Left ventricle myocardium superior (tissue), 1 donor: ENCODE measurements at regions not wholly inside any gene's neighbourhood (a gene's known extent, or its start where the extent isn't known, plus 50 kb on each side); places are given as distances from the start of the nearest gene placed in this dataset.
"Not testable (repeated sequence)": the region's sequence is repeated elsewhere in the genome, so short reads cannot be mapped to it uniquely, and the experiment has no call there.

Experiments
- ATAC-seq: fragments of 200-7000 bp; cut with Tn5 transposase; one replicate; pipeline ENCODE4 v1.9.1; 2020; ENCODE audit warnings: mild to moderate bottlenecking, moderate library complexity
- DNase-seq: peaks from one replicate; pipeline ENCODE4 v3.0.0-alpha.2; 2020
- intact Hi-C: fragments of 100-400 bp; cut with micrococcal nuclease; formaldehyde crosslinking; loops from one replicate; pipeline ENCODE4 v1.11.0; 2022
- donor health status: DM: no; HTN: yes; CAD: no; lungs with severe emphysema.

DNA sequence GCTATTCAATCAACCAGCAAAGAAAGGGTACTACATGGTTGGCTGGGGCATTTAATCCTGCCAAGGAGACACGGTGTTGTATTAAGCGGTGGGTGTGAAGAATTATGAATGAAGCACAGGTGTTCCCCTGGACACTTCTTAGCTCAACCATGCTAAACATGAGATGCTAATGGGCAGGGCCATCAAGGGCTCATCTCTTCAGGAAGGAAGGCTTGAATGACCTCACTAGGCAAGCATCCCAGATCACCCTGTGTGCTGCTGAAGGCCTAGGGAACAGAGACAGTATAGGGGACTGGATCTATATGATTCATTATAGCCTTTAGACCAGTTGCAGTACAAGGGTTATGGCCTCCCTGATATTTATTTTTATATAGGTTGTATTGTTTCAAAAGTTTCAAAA is 221.3 kb upstream of the SLCO3A1 start:
- no peak for DNase-seq
- intact Hi-C loops: no loop called here
- no peak for ATAC-seq

DNA sequence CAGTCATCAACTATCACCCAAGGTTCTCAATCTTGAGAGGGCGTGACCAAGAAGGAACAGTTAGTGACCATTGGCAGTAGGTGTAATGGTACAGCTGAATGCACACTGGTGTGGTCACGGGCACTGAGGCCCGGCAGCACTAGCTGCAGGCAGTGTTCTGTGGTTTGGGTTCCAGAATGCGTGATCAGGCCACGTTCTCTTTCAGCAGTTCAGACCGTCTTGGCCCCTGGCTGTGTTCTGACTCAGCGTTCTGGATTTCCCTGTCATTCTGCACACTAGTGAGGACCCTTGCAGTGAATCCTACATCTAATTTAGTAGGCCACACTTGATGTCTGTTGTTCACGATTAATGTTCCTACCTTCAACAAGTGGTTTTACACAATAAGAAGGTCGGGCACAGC is 220.5 kb upstream of the SLCO3A1 start:
- ATAC-seq: no peak
- no peak for DNase-seq
- intact Hi-C loops: no loop called here

DNA sequence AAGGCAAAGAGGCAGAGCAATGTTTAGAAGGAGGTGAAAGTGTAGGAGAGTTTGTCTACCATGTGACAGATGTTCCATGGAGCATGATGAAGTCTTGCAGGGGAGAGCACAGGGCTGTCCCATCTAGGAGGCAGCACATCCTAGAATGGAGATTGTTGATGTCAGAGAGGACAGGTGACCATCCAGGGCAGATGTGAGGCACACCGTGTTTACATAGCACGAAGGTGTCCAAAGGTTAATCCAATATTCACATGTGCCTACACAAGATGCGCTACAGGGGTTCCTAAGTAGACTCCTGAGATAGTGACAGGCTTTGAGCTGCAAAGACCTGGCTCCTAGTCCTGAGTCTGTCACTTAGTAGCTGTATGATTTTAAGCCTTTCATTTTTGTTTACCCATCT is 219.3 kb upstream of the SLCO3A1 start:
- intact Hi-C loops: no loop called here
- ATAC-seq (no peak), DNase-seq (no peak)

DNA sequence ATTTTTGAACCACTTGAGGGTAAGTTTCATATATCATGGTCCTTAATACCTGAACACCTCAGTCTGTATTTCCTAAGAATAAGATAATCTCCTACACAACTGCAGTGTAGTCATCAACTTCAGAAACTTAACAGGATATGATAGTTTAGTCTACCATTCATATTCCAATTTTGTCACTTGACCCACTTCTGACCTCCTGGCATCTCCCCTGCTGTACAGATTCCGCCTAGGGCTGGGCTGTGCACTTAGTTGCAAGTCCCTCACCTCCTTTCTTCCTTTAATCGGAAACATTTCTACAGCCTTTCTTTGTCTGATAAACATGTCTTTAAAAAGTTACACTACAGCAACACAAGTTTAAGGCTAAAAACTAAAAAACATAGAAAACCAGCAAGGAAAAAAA is 218.4 kb upstream of the SLCO3A1 start:
- no peak for ATAC-seq

DNA sequence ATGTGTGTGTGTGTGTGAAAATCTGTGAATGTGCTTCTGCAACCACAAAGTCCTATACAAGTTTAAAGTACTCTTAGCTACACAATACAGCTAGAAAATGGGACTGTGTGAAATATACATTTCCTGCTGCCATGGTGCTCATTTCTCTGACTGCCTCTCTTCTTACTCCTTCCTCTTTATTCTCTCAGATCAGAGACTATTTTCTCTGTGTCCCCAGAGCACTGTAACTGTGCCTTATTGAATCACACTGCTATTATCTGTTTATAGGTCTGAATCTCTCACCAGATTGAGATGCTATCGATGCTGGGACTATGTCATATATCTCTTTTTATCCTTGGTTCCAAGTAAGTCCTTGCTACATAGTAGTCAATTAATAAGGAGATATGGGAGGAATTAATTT is 217.9 kb upstream of the SLCO3A1 start:
- no peak for ATAC-seq
- DNase-seq: no peak
- intact Hi-C loops: no loop called here

More for the DNA sequence above, 218.4 kb upstream of the SLCO3A1 start:
- no peak for DNase-seq
- intact Hi-C loops: no loop called here

DNA sequence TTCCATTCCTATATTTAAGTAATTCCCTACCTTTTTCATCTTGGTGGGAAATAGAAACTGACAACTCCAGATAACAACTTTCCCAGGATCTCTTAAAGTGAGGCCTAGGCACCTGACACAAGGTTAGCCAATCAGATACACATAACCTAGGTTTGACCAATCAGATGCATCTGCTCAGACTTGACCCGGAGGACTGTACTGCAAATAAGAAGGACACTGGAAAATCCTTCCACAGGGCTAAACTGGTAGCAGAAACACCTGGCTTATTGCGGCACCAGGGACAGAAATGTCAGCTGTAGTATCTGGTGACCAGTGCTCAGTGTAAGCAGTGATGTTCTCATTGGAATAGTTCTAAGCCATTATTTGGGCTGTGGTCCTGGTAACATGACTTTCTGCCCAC is 204.5 kb upstream of the SLCO3A1 start:
- DNase-seq: no peak
- ATAC-seq: no peak
- intact Hi-C loops: no loop called here

DNA sequence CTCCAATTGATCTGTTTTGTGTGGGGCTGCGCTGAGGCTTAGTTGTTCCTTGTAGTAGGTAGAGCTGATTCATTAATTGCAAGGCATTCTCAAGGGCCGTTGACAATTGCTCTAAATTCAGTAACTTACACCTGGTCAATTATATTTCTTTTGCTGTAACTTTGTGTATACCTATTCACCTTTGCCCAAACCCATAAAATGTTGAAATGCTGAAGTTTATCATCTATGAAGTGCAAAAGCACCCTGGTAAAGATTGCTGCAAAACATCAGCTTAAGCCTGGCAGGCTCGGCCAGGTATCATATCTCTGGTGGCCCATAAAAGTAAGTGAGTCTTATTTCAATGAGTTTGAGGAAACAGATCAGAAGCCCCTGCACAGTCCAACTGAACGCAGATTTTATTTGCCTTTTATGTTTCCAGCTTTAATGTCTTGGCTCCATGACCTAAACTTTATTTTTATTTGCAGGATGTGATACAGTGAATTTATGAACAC is 203.6 kb upstream of the SLCO3A1 start:
- DNase-seq (no peak), ATAC-seq (no peak)
- intact Hi-C loops: no loop called here

DNA sequence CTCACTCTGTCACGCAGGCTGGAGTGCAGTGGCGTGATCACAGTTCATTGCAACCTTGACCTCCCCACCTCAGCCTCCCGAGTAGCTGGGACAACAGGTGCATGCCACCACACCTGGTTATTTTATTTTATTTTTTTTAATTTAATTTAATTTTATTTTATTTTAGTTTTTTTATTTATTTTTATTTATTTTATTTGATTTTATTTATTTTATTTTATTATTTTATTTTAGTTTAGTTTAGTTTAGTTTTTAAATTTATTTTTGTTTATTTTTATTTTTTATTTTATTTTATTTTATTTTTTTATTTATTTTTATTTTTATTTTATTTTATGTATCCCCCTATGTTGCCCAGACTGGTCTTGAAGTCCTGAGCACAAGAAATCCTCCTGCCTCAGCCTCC is 202.3 kb upstream of the SLCO3A1 start:
- intact Hi-C loops: no loop called here

DNA sequence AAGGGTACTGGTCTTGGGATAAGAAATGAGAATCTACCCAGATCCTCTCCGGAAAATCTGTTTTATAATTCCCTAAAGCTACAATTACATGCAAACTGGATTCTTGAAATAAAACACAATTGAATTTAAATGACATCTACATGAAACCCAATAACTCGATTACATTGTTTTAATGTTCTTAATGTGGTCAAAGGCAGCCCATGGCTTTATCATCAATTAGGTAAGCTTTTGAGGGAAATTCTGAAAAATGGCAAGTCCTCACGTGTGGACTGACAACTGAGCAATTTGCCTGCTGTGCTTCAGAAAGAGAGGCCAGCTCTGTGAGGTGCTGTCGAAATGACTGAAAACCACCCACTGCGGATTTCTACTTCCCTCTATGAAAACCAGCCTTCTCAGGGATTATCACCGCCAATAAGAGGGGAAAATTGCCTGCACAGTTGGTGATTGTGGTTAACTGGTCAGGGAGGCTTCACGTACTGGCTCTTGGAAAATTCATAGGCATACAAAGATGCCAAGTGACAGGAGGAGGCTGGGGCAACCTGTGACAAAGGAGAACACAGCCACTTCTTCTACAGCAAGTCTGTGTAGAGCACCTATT is 200.8 kb upstream of the SLCO3A1 start:
- intact Hi-C loops: no loop called here
- DNase-seq: no peak
- no peak for ATAC-seq

More for the DNA sequence above, 202.3 kb upstream of the SLCO3A1 start:
- DNase-seq: no peak
- no peak for ATAC-seq

DNA sequence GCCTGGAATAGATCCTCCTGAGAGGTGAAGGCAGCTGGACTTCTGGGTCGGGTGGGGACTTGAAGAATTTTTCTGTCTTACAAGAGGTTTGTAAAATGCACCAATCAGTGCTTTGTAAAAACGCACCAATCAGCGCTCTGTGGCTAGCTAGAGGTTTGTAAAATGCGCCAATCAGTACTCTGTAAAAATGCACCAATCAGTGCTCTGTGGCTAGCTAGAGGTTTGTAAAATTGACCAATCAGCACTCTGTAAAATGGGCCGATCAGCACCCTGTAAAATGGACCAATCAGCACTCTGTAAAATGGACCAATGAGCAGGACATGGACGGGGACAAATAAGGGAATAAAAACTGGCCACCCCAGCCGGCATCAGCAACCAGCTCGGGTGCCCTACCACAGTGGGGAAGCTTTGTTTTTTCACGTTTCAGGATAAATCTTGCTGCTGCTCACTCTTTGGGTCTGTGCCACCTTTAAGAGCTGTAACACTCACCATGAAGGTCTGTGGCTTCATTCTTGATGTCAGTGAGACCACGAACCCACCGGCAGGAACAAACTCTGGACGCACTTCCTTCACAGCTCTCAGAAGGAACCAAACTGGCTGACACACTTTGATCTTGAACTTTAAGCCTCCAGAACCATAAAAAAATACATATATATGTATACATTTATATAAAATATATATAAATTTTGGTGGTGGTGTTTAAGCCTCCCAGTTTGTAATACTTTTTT is 197.8 kb upstream of the SLCO3A1 start:
- DNase-seq, ATAC-seq, intact Hi-C loops: not testable (repeated sequence)

DNA sequence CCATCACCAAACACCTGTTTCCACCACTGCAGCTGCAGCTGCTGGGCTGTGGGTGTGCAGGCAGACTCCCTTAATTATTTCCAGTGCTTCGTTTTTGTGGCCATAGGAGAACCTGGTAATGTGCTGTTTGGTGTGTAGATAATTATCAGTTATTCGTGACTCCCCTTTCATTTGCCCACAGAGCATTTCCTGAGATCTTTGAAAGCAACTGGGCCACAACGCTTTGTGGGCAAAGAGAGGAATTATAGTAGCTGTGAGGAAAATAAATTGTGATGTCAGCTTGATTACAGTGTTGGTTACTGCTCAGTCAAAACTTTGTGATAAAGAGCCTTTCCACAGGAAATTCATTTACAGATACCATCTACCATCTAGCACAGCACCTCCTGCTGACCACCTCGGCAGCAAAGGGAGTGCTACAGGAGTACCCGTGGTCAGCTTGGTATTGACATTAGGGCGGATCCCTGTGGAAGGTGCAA is 193.3 kb upstream of the SLCO3A1 start:
- intact Hi-C loops: no loop called here
- ATAC-seq: no peak

DNA sequence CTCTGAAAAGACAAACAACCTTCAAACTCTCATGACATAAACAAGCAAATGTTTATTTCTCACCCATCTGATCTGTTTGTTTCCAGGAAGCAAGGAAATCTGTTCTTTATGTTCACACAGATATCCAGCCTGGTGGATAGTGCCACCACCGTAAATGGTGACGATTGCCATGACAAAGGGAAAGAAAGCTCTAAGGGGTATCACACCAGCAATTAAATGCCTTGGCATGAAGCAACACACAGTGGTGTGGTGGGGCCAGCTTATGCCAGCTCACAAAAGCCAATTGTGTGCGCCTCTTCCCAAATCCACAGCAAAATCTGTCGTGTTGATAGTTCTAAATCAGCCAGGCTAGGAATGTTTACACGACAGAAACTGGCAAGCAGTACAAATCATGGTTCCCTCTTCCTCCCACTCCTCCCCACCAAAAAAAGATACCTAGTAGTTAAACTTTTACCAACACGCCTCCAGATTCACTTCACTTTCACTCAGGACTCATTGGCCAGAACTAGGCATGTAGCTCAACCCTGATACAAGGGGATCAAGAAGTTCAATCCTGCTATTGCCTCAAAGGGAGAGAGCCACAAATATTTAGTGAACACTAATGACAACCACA is 189.2 kb upstream of the SLCO3A1 start:
- intact Hi-C loops: no loop called here
- ATAC-seq (no peak), DNase-seq (no peak)

More for the DNA sequence above, 193.3 kb upstream of the SLCO3A1 start:
- no peak for DNase-seq

DNA sequence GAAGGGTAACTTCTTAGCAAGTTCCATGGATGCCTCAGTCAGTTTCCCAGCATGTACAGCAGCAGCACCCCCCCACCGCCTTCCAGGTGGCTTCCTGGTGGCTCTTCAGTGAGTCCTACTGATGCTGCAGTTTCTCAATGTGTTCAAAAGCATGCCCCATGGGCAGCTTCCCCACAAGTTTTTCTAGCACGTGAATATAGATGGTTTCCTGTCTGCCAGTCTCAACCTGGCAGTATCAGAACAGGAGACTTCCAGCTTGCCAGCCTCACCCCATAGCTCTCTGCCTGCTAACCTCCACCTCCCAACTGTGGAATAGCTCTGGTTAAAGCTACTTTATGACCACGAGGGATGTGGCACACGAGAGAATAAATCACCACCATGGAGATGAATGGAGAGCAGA is 188.3 kb upstream of the SLCO3A1 start:
- intact Hi-C loops: no loop called here
- DNase-seq (no peak), ATAC-seq (no peak)

DNA sequence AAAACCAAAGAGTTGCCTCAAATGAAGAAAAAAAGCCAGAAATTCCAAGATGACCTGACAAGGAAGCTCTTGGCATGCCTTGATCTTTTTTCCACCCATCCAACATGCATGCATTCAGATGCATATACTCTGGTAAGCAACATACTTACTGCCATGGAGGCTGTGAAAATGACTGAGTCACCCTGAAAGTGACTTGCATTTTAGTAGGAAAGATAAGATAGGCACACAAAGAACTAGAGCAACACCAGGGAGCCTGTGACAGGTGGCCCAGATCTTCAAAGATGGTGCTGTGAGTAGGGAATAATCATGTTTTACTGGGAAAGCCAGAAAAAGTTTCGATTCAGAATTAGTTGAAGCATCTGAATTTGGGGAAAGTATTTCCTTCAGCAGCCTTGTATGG is 185.1 kb upstream of the SLCO3A1 start:
- DNase-seq (no peak), ATAC-seq (no peak)
- intact Hi-C loops: no loop called here

DNA sequence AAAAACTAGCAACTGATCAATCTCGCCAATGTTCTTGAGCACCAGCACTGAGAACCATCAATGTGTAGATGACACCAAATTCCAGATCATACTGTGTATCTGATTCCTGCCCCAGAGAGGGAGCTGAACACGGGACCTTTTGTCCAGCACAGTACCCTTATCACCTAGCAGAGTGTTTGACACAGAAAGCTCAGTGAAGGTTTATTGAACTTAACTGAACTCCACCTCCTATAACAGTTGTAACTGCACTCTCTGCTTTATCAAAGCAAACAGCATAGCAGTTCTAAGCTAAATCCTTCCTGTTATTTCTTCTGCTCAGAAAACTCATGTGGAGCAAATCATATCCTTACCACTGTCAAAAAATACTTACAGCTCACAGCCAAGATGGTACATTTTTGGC is 183.4 kb upstream of the SLCO3A1 start:
- DNase-seq: no peak
- ATAC-seq: no peak
- intact Hi-C loops: no loop called here

DNA sequence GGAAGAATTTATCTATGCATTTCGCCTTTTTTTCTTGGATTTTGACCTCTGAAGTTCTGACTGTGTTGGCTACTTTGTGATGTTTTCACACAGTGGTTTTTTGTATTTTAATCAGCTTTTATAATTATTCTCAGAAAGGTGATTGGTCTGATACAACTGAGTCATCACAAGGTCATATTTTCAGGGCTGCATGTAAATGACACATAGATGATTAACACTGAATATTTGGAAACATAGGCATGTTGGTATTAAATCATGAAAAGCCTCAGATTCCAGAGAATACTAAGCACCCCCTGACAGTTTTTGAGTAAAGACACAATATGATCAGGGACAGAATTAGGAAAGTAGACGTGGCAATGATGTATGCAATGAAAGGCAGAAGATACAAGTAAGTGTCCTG is 175.5 kb upstream of the SLCO3A1 start:
- intact Hi-C loops: no loop called here
- ATAC-seq (no peak), DNase-seq (no peak)

DNA sequence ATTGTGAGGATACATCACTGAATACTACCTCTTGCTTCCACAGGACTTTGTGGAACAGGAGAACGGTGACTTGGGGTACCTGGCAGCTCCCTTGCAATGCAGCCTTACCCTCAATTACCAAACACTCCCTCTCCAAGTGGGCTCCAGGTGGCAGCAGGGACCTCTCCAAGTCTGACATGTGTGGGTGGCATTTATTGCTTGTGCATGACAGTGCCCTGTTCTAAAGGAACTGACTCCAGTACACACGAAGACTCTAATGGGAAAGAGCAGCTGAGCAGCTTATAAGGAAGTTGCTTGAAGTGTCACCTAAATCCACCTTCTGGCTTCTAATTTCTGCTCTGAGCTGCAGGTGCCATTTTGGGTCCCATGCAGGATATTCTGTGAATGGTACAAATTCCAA is 174.1 kb upstream of the SLCO3A1 start:
- DNase-seq (no peak), ATAC-seq (peak; percentile 51)
- intact Hi-C loops: no loop called here

DNA sequence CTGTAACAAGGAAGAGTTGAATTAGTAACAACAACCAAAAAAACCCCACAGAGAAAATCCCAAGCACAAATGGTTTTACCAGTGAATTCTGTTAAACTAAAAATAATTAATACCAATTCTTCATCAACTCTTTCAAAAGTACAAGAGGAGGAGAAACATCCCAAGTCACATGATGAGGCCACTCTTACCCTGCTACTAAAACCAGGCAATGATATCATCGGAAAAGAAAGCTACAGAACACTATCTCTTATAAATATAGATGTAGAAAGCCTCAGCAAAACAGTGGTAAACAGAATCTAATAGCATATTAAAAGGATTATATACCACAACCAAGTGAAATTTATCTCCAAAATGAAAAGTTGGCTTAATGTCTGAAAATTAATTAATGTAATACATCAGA is 168.1 kb upstream of the SLCO3A1 start:
- DNase-seq (no peak), ATAC-seq (peak; percentile 62)
- intact Hi-C loops: no loop called here

DNA sequence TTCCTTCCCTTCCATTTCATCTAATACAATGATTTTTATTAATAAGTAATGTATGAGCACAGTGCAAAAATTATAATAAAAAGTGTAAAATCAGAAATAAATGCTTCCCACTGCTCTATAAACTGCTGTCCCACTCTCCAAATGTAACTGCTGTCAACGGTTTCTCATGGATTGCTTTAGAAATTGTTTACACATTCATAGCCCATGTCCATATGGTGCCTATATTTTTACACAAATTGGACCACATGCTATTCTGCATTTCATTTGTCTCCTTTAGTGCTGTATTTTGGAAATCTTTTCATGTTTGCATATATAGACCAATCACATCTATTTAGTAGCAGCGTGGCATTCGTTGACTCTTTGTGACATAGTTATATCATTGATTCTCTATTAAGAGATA is 164.7 kb upstream of the SLCO3A1 start:
- no peak for DNase-seq
- intact Hi-C loops: no loop called here
- ATAC-seq: no peak

DNA sequence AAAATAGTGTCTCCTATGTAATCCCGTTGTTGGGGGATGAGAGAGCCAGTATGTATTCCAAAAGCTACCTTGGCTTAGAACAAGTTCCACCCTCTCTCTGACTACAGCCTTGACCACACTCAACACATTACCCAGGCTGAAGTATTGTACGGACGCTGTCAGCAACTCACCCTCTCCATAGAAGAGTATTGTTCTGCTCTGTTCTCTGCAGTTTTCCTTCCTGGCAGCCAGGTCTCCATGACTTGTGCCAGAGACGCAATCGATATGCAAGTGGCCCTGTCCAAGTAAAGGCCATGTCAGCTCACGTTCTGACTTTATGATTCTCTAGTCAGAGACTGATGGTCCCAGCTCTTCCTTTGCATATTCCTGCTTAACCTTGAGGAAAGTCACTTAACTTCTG is 164.1 kb upstream of the SLCO3A1 start:
- DNase-seq (no peak), ATAC-seq (peak; percentile 9)
- intact Hi-C loops: no loop called here

DNA sequence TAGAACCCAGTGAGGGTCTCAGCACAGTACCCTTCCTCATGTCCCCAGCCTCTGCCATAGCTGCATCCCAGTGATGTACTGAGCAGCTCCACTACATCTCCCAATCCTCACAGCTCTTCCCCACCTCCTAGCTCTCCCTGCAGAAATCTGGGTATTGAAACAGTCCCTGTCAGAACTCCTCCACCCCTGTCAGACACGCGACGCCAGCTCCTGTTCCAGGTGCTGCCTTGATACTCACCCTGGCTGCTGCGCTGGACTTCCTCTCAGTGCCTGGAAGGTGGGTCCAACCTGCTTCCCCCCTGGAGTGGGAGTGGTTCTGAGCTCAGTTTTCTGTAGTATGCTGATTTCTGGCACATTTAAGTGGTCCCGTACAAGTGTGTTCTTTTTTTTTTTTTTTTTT is 160.9 kb upstream of the SLCO3A1 start:
- no peak for ATAC-seq
- intact Hi-C loops: no loop called here
- no peak for DNase-seq
